ENCODE measurements at regions not wholly inside any gene's neighbourhood (a gene's known extent, or its start where the extent isn't known, plus 50 kb on each side); places are given as distances from the start of the nearest gene placed in this dataset.

DNA sequence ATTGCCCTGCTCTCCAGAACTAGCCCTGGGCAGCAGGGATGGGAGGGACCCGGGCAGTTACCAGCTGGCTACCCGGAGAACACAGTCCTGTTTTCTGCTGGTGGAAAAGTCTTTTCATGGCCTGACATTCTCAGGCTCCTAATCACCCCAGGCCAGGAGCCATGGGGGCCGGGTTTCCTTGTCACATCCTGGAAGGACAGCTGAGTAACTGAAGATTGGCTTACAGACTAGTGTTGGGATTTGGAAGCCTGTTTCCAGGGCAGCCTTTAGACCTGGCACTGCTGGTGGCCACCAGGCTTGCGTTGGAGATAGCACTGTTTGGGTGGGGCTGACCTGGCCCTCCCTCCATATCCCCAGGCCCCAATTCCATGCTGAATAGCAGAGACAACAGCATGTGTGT, 349.0 kb downstream of the CTTN start:
- H3K9me3 ChIP-seq (replicated peaks; ENCODE audit: control insufficient read depth, low read depth, low read length): peaks cover 18% of the 10 kb centered on the region
- H3K27me3 ChIP-seq (ENCODE audit: control insufficient read depth, insufficient read depth, low read length): peaks cover 28% of the 10 kb centered on the region
- no peak for DNase-seq
- no peak overlapping the region for H3K27ac ChIP-seq (ENCODE audit: low read length)
- H3K36me3 ChIP-seq (ENCODE audit: control insufficient read depth, insufficient read depth, low read length): no peaks in the 10 kb centered on the region
- H3K4me3 ChIP-seq (ENCODE audit: low read length): no peak overlapping the region
- no peaks in the 10 kb centered on the region for H3K4me1 ChIP-seq (ENCODE audit: control insufficient read depth, insufficient read depth, low read length)
- WGBS (ENCODE audit: insufficient coverage): 100% methylated on average over 1 of the region's 4 CpGs

DNA sequence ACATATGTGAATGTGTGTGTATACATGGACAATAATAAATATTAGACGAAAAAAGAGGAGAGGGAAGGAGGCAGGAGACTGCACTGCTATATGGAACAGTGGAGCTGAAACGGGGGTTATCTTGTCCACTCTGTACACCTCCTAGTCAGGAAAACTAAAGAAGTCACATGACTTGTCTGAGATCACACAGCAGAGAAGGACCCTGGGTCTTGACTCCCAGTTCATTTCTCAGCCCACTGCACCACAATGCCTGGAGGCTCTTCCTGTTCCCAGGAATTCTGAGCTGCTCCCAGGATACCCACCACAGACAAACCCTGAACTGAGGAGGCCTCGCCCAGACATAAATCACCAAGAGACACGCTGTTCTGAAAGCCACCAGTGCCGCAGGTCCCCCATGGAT, 349.6 kb downstream of the CTTN start:
- H3K9me3 ChIP-seq (replicated peaks; ENCODE audit: control insufficient read depth, low read depth, low read length): peaks cover 18% of the 10 kb centered on the region
- peaks cover 22% of the 10 kb centered on the region for H3K27me3 ChIP-seq (ENCODE audit: control insufficient read depth, insufficient read depth, low read length)
- no peak overlapping the region for H3K27ac ChIP-seq (ENCODE audit: low read length)
- 100% methylated on average over 1 of the region's 5 CpGs for WGBS (ENCODE audit: insufficient coverage)
- H3K4me3 ChIP-seq (ENCODE audit: low read length): no peak overlapping the region
- H3K36me3 ChIP-seq (ENCODE audit: control insufficient read depth, insufficient read depth, low read length): no peaks in the 10 kb centered on the region
- DNase-seq: no peak
- no peaks in the 10 kb centered on the region for H3K4me1 ChIP-seq (ENCODE audit: control insufficient read depth, insufficient read depth, low read length)

DNA sequence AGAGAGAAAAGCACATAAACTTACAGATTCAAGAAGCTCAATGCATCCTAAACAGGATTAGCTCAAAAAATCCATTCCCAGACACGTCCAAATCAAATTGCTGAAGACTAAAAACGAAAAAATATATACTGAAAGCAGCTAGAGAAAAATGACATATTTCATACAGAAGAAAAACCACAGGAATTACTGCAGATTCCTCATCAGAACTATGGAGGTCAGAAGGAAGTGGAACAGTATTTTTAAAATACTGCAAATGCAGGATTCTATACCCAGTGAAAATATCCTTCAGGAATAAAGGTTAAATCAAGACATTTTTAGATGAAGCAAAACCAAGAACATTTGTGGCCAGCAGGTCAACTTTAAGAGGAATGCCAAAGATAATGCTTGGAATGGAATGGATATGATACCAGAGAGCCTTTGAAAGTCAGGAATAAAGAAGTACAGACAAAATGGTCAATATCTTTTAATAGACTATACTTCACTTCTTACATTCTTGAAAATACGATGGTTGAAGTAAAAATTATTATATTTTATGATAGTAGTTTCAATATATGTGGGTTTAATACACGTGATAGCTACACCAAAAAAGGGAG, 352.9 kb downstream of the CTTN start:
- Histone ChIP-seq H3K27ac (ENCODE audit: low read length) (no peak overlapping the region), H3K9me3 (replicated peaks; ENCODE audit: control insufficient read depth, low read depth, low read length) (peaks cover 18% of the 10 kb centered on the region), H3K4me1 (ENCODE audit: control insufficient read depth, insufficient read depth, low read length) (peaks cover 8% of the 10 kb centered on the region), H3K36me3 (ENCODE audit: control insufficient read depth, insufficient read depth, low read length) (no peaks in the 10 kb centered on the region), H3K4me3 (ENCODE audit: low read length) (no peak overlapping the region), H3K27me3 (ENCODE audit: control insufficient read depth, insufficient read depth, low read length) (peaks cover 9% of the 10 kb centered on the region)
- WGBS (ENCODE audit: insufficient coverage): no CpG with 5 or more reads among the region's 4 CpGs
- no peak for DNase-seq

DNA sequence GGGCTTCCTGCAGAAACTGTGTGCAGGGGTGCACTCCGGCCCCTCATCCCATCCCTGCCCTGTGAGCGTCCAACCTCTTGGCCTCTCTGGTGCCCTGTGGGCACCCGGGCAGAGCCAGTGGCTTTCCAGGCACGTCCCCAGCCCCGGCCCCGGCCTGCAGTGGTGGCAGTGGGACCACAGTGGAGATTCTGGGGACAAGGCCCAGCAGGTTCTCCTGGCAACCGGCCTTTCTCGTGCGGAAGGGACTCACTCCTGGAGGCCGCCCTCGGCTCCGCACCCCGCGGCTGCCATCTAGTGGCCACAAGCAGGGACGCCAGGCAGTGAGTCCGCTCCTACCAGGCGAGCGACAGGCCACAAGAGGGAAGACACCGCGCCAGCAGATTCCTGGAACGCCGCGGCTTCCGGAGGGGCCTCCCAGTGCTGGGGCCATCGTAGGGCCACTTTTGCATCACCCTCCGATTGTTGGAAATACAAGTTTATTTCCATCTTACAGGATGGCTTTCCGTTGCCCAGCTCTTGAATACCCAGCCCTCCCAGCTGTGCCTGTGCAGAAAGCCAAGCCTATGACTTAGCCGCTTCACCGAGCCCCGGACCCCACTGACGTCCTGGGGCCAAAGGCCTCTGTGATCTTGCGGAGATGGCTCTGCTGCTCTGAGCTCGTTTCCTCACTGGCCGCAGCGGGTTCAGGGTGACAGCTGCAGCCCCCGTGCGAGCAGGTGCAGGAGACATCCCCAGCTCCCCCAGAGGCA, 357.3 kb downstream of the CTTN start:
- no peaks in the 10 kb centered on the region for H3K36me3 ChIP-seq (ENCODE audit: control insufficient read depth, insufficient read depth, low read length)
- H3K4me1 ChIP-seq (ENCODE audit: control insufficient read depth, insufficient read depth, low read length): peaks cover 8% of the 10 kb centered on the region
- H3K4me3 ChIP-seq (ENCODE audit: low read length): no peak overlapping the region
- DNase-seq: peak; percentile 71
- peaks cover 15% of the 10 kb centered on the region for H3K27me3 ChIP-seq (ENCODE audit: control insufficient read depth, insufficient read depth, low read length)
- 11% methylated on average over 37 of the region's 37 CpGs for WGBS (ENCODE audit: insufficient coverage)
- no peak overlapping the region for H3K27ac ChIP-seq (ENCODE audit: low read length)
- peaks cover 11% of the 10 kb centered on the region for H3K9me3 ChIP-seq (replicated peaks; ENCODE audit: control insufficient read depth, low read depth, low read length)

DNA sequence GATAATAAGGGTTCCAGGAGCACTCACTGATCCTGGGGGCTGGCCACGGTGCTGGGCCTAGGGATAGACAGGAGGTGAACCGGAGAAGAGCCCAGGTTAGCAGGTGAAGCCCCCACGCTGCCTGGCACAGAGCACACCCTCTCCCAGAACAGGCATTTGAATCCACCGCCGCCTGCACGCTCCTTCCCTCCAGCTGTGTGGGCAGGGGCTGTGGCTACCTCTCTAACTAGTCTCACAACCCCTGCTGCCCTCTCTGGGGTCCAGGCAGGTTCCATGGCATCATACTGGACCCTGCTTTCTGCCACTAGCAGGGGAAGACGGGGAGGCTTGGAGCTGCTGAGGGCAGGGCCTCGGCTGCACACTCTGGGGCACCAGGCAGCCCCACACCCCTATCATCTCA, 358.0 kb downstream of the CTTN start:
- no peak for DNase-seq
- peaks cover 8% of the 10 kb centered on the region for H3K4me1 ChIP-seq (ENCODE audit: control insufficient read depth, insufficient read depth, low read length)
- no peak overlapping the region for H3K27ac ChIP-seq (ENCODE audit: low read length)
- no peak overlapping the region for H3K4me3 ChIP-seq (ENCODE audit: low read length)
- H3K9me3 ChIP-seq (replicated peaks; ENCODE audit: control insufficient read depth, low read depth, low read length): peaks cover 7% of the 10 kb centered on the region
- H3K27me3 ChIP-seq (ENCODE audit: control insufficient read depth, insufficient read depth, low read length): peaks cover 15% of the 10 kb centered on the region
- no peaks in the 10 kb centered on the region for H3K36me3 ChIP-seq (ENCODE audit: control insufficient read depth, insufficient read depth, low read length)
- 75% methylated on average over 7 of the region's 8 CpGs for WGBS (ENCODE audit: insufficient coverage)

DNA sequence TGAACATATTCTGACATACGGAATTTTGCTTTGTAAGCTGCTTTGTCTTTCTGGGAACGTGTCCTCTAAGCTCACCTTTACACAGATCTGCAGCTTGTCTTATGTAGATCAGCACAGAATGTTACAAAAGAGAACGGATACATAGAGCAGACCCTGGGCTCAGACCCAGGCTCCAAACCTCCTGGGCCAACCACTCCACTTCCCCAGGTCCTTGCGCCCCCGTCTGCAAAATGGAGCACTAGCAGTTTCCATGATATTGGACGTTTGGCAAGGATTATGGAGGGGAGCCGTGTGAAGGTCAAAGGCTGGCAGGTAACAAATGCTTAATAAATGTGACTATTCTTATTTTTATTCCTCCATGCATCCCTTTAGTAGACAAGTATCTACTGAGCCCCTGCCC, 358.4 kb downstream of the CTTN start:
- Histone ChIP-seq H3K4me1 (ENCODE audit: control insufficient read depth, insufficient read depth, low read length) (peaks cover 8% of the 10 kb centered on the region), H3K36me3 (ENCODE audit: control insufficient read depth, insufficient read depth, low read length) (no peaks in the 10 kb centered on the region), H3K4me3 (ENCODE audit: low read length) (no peak overlapping the region), H3K27ac (ENCODE audit: low read length) (no peak overlapping the region), H3K9me3 (replicated peaks; ENCODE audit: control insufficient read depth, low read depth, low read length) (peaks cover 6% of the 10 kb centered on the region), H3K27me3 (ENCODE audit: control insufficient read depth, insufficient read depth, low read length) (peaks cover 19% of the 10 kb centered on the region)
- DNase-seq: peak; percentile 8
- no CpG with 5 or more reads among the region's 7 CpGs for WGBS (ENCODE audit: insufficient coverage)

DNA sequence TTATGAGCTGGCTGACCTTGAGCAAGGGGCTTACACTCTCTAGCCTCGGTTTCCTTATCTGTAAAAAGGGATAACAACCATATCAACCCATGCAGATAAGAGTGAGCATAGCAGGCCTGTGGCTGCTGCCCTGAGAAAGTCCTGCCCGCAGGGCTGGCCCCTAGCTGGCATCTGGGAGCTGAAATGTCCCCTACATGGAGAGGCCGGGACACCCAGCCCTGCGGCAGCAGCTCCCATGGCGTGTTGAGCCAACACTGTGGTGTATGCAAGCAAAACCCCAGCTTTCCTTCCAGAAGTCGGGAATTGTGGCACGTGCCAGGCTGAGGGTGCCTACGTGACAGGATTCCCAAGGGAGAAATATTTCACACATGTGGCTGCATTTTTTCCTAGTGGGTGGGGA, 358.9 kb downstream of the CTTN start:
- no peaks in the 10 kb centered on the region for H3K36me3 ChIP-seq (ENCODE audit: control insufficient read depth, insufficient read depth, low read length)
- 81% methylated on average over 7 of the region's 8 CpGs for WGBS (ENCODE audit: insufficient coverage)
- peaks cover 23% of the 10 kb centered on the region for H3K27me3 ChIP-seq (ENCODE audit: control insufficient read depth, insufficient read depth, low read length)

DNA sequence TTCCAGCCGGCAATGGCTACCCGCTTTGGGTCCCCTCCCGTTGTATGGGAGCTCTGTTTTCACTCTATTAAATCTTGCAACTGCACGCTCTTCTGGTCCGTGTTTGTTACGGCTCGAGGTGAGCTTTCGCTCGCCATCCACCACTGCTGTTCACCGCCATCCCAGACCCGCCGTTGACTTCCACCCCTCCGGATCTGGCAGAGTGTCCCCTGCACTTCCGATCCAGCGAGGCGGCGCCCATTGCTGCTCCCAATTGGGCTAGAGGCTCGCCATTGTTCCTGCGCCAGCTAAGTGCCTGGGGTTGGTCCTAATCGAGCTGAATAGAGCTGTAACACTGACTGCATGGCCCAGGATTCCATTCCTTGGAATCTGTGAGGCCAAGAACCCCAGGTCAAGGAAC, 359.9 kb downstream of the CTTN start:
- H3K4me1 ChIP-seq (ENCODE audit: control insufficient read depth, insufficient read depth, low read length): peaks cover 8% of the 10 kb centered on the region
- WGBS (ENCODE audit: insufficient coverage): 88% methylated on average over 20 of the region's 20 CpGs
- peaks cover 6% of the 10 kb centered on the region for H3K9me3 ChIP-seq (replicated peaks; ENCODE audit: control insufficient read depth, low read depth, low read length)
- H3K27ac ChIP-seq (ENCODE audit: low read length): no peak overlapping the region
- no peaks in the 10 kb centered on the region for H3K36me3 ChIP-seq (ENCODE audit: control insufficient read depth, insufficient read depth, low read length)
- DNase-seq: no peak
- H3K4me3 ChIP-seq (ENCODE audit: low read length): no peak overlapping the region
- peaks cover 23% of the 10 kb centered on the region for H3K27me3 ChIP-seq (ENCODE audit: control insufficient read depth, insufficient read depth, low read length)

More for the DNA sequence above, 358.9 kb downstream of the CTTN start:
- no peak for DNase-seq
- H3K4me3 ChIP-seq (ENCODE audit: low read length): no peak overlapping the region
- H3K27ac ChIP-seq (ENCODE audit: low read length): no peak overlapping the region
- peaks cover 6% of the 10 kb centered on the region for H3K9me3 ChIP-seq (replicated peaks; ENCODE audit: control insufficient read depth, low read depth, low read length)
- H3K4me1 ChIP-seq (ENCODE audit: control insufficient read depth, insufficient read depth, low read length): peaks cover 8% of the 10 kb centered on the region

DNA sequence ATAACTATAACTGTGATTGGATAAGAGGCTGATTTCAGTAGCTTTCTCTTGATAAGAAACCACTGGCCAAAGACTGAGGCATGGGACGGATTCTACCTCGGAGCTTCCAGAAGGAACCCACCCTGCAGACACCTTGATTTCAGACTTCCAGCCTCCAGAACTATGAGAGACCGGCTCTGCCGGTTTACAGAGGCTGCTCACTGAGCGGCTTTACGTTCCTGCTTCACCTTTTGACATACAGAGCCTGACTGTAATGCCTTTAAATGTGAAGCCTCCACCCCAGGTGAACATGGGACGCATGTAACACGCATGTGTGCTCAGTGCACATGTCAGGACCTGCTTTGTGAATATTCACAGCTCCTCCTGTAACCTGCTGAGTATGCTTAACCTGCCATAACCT, 361.5 kb downstream of the CTTN start:
- DNase-seq: no peak
- peaks cover 6% of the 10 kb centered on the region for H3K9me3 ChIP-seq (replicated peaks; ENCODE audit: control insufficient read depth, low read depth, low read length)
- H3K27me3 ChIP-seq (ENCODE audit: control insufficient read depth, insufficient read depth, low read length): peaks cover 23% of the 10 kb centered on the region
- peaks cover 8% of the 10 kb centered on the region for H3K4me1 ChIP-seq (ENCODE audit: control insufficient read depth, insufficient read depth, low read length)
- H3K36me3 ChIP-seq (ENCODE audit: control insufficient read depth, insufficient read depth, low read length): no peaks in the 10 kb centered on the region
- 81% methylated on average over 6 of the region's 8 CpGs for WGBS (ENCODE audit: insufficient coverage)
- H3K4me3 ChIP-seq (ENCODE audit: low read length): no peak overlapping the region
- no peak overlapping the region for H3K27ac ChIP-seq (ENCODE audit: low read length)

DNA sequence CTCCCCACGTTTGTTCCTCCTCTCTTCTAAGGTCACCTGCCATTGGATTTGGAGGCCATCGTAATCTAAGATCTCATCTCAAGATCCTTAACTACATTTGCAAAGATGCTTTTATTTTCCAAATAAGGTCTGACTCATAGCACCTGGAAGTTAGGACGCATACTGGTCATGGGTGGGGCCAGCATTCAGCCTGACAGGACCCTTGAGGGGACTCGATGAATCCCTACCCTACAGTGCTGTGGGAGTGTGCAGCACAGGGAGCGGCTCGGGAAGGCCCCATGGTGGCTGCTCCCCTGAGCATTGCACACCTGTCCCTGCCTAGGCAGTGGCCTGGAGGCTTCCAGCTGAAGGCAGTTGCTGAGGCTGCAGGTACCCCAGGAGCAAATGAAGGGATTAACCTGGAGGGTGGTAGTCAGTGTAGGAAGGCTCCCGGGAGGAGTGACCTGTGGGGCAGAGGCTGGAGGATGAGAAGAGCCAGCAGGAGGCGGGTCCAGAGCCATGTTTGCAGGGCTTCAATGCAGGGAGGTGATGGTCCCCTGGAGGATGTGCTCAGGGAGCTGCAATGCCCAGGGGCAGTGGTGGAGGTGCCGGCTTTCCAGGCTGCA, 362.2 kb downstream of the CTTN start:
- 78% methylated on average over 8 of the region's 9 CpGs for WGBS (ENCODE audit: insufficient coverage)
- Histone ChIP-seq H3K4me1 (ENCODE audit: control insufficient read depth, insufficient read depth, low read length) (peaks cover 6% of the 10 kb centered on the region), H3K36me3 (ENCODE audit: control insufficient read depth, insufficient read depth, low read length) (no peaks in the 10 kb centered on the region), H3K27ac (ENCODE audit: low read length) (no peak overlapping the region), H3K27me3 (ENCODE audit: control insufficient read depth, insufficient read depth, low read length) (peaks cover 23% of the 10 kb centered on the region), H3K9me3 (replicated peaks; ENCODE audit: control insufficient read depth, low read depth, low read length) (peaks cover 6% of the 10 kb centered on the region), H3K4me3 (ENCODE audit: low read length) (no peak overlapping the region)
- no peak for DNase-seq
